ENCODE measurements at regions not wholly inside any gene's neighbourhood (a gene's known extent, or its start where the extent isn't known, plus 50 kb on each side); places are given as distances from the start of the nearest gene placed in this dataset.

GRCh38 chr2:166677996-166678395 is 183.9 kb upstream of the SCN7A start:
- TF ChIP-seq EZH2 (IDR thresholded peaks at IDR 0.05; ENCODE audit: borderline replicate concordance) (no peak), CTCF (IDR thresholded peaks at IDR 0.05; ENCODE audit: poor library complexity) (no peak)
